A549 (cell line): ENCODE measurements at regions not wholly inside any gene's neighbourhood (a gene's known extent, or its start where the extent isn't known, plus 50 kb on each side); places are given as distances from the start of the nearest gene placed in this dataset.

Source experiments
- ATAC-seq, 2 experiments: fragments of 200-7000 bp in 1 of 2; fragments of >200 bp in 1 of 2; cut with Nextera tagmentation in 1 of 2; cut with Tn5 transposase in 1 of 2; 3 replicates each; pipeline versions ENCODE4 v1.8.0 to v1.9.1; 2018 to 2020; ENCODE audit warnings: mild to moderate bottlenecking in 1 of 2, moderate library complexity in 1 of 2
- CTCF ChIA-PET: fragments of 300-600 bp; sonication (Branson Sonifier 250); formaldehyde crosslinking; extraction: SDS; loops from one replicate; lab custom pipeline; 2021; ENCODE audit warnings: antibody characterized with exemption, inconsistent platforms; lab: Yijun Ruan, JAX
- POLR2A ChIA-PET: fragments of 350-600 bp; formaldehyde crosslinking; extraction: SDS; loops from one replicate; lab custom pipeline; 2021; ENCODE audit warnings: antibody characterized with exemption, inconsistent platforms; lab: Yijun Ruan, JAX
- DNase-seq, 2 experiments: peaks; one replicate each; pipeline versions ENCODE4 v3.0.0 to v3.0.0-alpha.2; 2011 to 2016; ENCODE audit warnings: low read depth in 1 of 2, low spot score in 1 of 2
- FAIRE-seq: peaks from 2 replicates; lab custom pipeline; 2011; peaks lifted over from hg19 to GRCh38; lab: Jason Lieb, UNC
- H3K27ac ChIP-seq, 2 experiments: fragments of >200 bp; sonication (Bioruptor Twin); formaldehyde crosslinking; 3 replicates each; pipeline ENCODE4 v1.5.1; 2016 to 2017
- H3K4me1 ChIP-seq: fragments of >200 bp; sonication (Bioruptor Twin); formaldehyde crosslinking; 3 replicates; pipeline ENCODE4 v1.6.1; 2016
- H3K4me2 ChIP-seq: fragments of >200 bp; sonication (Bioruptor Twin); formaldehyde crosslinking; 3 replicates; pipeline ENCODE4 v1.6.1; 2016
- H3K4me3 ChIP-seq: fragments of >200 bp; sonication (Bioruptor Twin); formaldehyde crosslinking; 3 replicates; pipeline ENCODE4 v1.5.1; 2016
- H3K9me3 ChIP-seq: fragments of >200 bp; sonication (Bioruptor Twin); formaldehyde crosslinking; 3 replicates; pipeline ENCODE4 v1.6.1; 2016
- BHLHE40 ChIP-seq: IDR thresholded peaks from 2 replicates; pipeline ENCODE4 v1.6.1; 2012; ENCODE audit warnings: low read depth, low read length, inconsistent platforms
- CBX8 ChIP-seq: fragments of 200-600 bp; sonication (generic); IDR thresholded peaks from 2 replicates; pipeline ENCODE4 v1.6.1; 2016
- CTCF ChIP-seq: fragments of >200 bp; sonication (Bioruptor Twin); formaldehyde crosslinking; IDR thresholded peaks from 3 replicates; pipeline ENCODE4 v1.5.1; 2016
- EHMT2 ChIP-seq: fragments of 200-600 bp; sonication (generic); IDR thresholded peaks from 2 replicates; pipeline ENCODE4 v1.6.1; 2016; ENCODE audit warnings: antibody characterized with exemption, low read depth, mild to moderate bottlenecking, moderate library complexity
- ELK1 ChIP-seq: fragments of 150-350 bp; IDR thresholded peaks from 2 replicates; pipeline ENCODE4 v1.6.1; 2014; ENCODE audit warnings: low read depth, mild to moderate bottlenecking, low read length
- EP300 ChIP-seq, 2 experiments: fragments of >200 bp; sonication (Bioruptor Twin); formaldehyde crosslinking; IDR thresholded peaks; 2 replicates in 1 of 2; 3 replicates in 1 of 2; pipeline ENCODE4 v1.6.1; 2016 to 2017
- ESRRA ChIP-seq: fragments of 150-350 bp; IDR thresholded peaks from 2 replicates; pipeline ENCODE4 v1.6.1; 2014; ENCODE audit warnings: mild to moderate bottlenecking, low read length, borderline replicate concordance
- FOSB ChIP-seq: fragments of 250-450 bp; sonication (Bioruptor Pico); IDR thresholded peaks from 2 replicates; pipeline ENCODE4 v1.5.0; 2020; ENCODE audit warnings: mild to moderate bottlenecking, moderate library complexity
- FOSL2 ChIP-seq, 2 experiments: fragments of 450-650 bp in 1 of 2; fragments of >200 bp in 1 of 2; sonication (Bioruptor Twin) in 1 of 2; formaldehyde crosslinking; IDR thresholded peaks; 2 replicates each; pipeline versions ENCODE4 v1.5.0 to v1.6.1; 2016 to 2020; ENCODE audit warnings: mild to moderate bottlenecking in 1 of 2, moderate library complexity in 1 of 2
- FOXS1 ChIP-seq: fragments of 250-450 bp; sonication (Bioruptor Pico); IDR thresholded peaks from 2 replicates; pipeline ENCODE4 v1.5.0; 2020; ENCODE audit warnings: mild to moderate bottlenecking, moderate library complexity
- HDAC2 ChIP-seq: fragments of 200-600 bp; sonication (generic); IDR thresholded peaks from 2 replicates; pipeline ENCODE4 v1.6.1; 2016
- HES2 ChIP-seq: fragments of >200 bp; sonication (Bioruptor Twin); formaldehyde crosslinking; IDR thresholded peaks from 2 replicates; pipeline ENCODE4 v1.6.1; 2016
- HMGXB4 ChIP-seq: fragments of 250-450 bp; sonication (Bioruptor Pico); IDR thresholded peaks from 2 replicates; pipeline ENCODE4 v1.5.0; 2021; ENCODE audit warnings: mild to moderate bottlenecking, moderate library complexity, borderline replicate concordance
- HOXB13 ChIP-seq: fragments of 250-450 bp; sonication (Bioruptor Pico); IDR thresholded peaks from 2 replicates; pipeline ENCODE4 v1.5.0; 2020; ENCODE audit warnings: low read depth, mild to moderate bottlenecking, moderate library complexity
- JUN ChIP-seq, 2 experiments: fragments of >200 bp; sonication (Bioruptor Twin); formaldehyde crosslinking; IDR thresholded peaks; 2 replicates in 1 of 2; 3 replicates in 1 of 2; pipeline ENCODE4 v1.6.1; 2016 to 2017
- KDM5A ChIP-seq: fragments of 200-600 bp; sonication (generic); IDR thresholded peaks from 2 replicates; pipeline ENCODE4 v1.6.1; 2016; ENCODE audit warnings: antibody characterized with exemption, mild to moderate bottlenecking
- MAZ ChIP-seq: fragments of 150-350 bp; IDR thresholded peaks from 2 replicates; pipeline ENCODE4 v1.6.1; 2014; ENCODE audit warnings: antibody characterized with exemption, low read depth, low read length, borderline replicate concordance
- MYC ChIP-seq: IDR thresholded peaks from 2 replicates; pipeline ENCODE4 v1.6.1; 2012; ENCODE audit warnings: mild to moderate bottlenecking, inconsistent platforms, low read length, improper control_type of control experiment, borderline replicate concordance
- RAD21 ChIP-seq, 2 experiments: fragments of >200 bp in 1 of 2; sonication (Bioruptor Twin) in 1 of 2; formaldehyde crosslinking in 1 of 2; IDR thresholded peaks in 1 of 2; conservative IDR thresholded peaks in 1 of 2; 2 replicates in 1 of 2; 3 replicates in 1 of 2; pipeline ENCODE4 v1.6.1; 2012 to 2018; ENCODE audit warnings: inconsistent platforms in 1 of 2
- RARB ChIP-seq: fragments of 250-450 bp; sonication (Bioruptor Pico); IDR thresholded peaks from 2 replicates; pipeline ENCODE4 v1.8.0; 2021; ENCODE audit warnings: mild to moderate bottlenecking, moderate library complexity
- RFX5 ChIP-seq: fragments of 450-650 bp; IDR thresholded peaks from 2 replicates; pipeline ENCODE4 v1.7.1; 2014; ENCODE audit warnings: antibody characterized with exemption, mild to moderate bottlenecking, moderate library complexity
- RNF2 ChIP-seq: fragments of 200-600 bp; sonication (generic); IDR thresholded peaks from 2 replicates; pipeline ENCODE4 v1.6.1; 2016; ENCODE audit warnings: low read depth, mild to moderate bottlenecking, antibody characterized with exemption, moderate library complexity, borderline replicate concordance
- SMC3 ChIP-seq: fragments of >200 bp; sonication (Bioruptor Twin); formaldehyde crosslinking; IDR thresholded peaks from 3 replicates; pipeline ENCODE4 v1.6.1; 2018; ENCODE audit warnings: inconsistent platforms
- ZC3H11A ChIP-seq: fragments of 450-650 bp; IDR thresholded peaks from 2 replicates; pipeline ENCODE4 v1.6.1; 2014; ENCODE audit warnings: antibody characterized with exemption, mild to moderate bottlenecking
- ZFP36 ChIP-seq: fragments of 450-650 bp; IDR thresholded peaks from 2 replicates; pipeline ENCODE4 v1.6.1; 2014; ENCODE audit warnings: borderline replicate concordance; ENCODE audit not compliant: partially characterized antibody
- WGBS: methylation state at CpG from one replicate; pipeline ENCODE4 v1.1.6; 2017; ENCODE audit errors: missing lambda C conversion rate; 5-methylcytosine and 5-hydroxymethylcytosine counted together

- Histone ChIP-seq H3K4me1 (no peaks in the 10 kb centered on the region), H3K9me3 (no peaks in the 10 kb centered on the region; the same call in 2 of the 3 replicates), H3K4me2 (no peak overlapping the region), H3K27ac (no peak overlapping the region), H3K4me3 (no peak overlapping the region)
- TF ChIP-seq HMGXB4 (no peak), RAD21 (conservative IDR thresholded peaks at IDR 0.05 in 1 of 2, IDR thresholded peaks at IDR 0.05 in 1 of 2) (no peak), CTCF (no peak), BHLHE40 (no peak), HDAC2 (no peak), ZC3H11A (no peak), FOSB (CRISPR knock-in tag) (no peak), ELK1 (no peak), FOXS1 (CRISPR knock-in tag) (no peak), MAZ (no peak), ESRRA (no peak), SMC3 (no peak), EHMT2 (no peak), RFX5 (no peak)
- ChIA-PET POLR2A (no interaction called here), CTCF (no interaction called here)
- ATAC-seq (no peak), FAIRE-seq (no peak), DNase-seq (no peak)
Measured at GRCh38 chr1:38279148-38279547, 232.6 kb upstream of the POU3F1 start.

- no peak overlapping the region for H3K27ac ChIP-seq
- no peak overlapping the region for H3K4me2 ChIP-seq
- DNase-seq: no peak
- no peak overlapping the region for H3K4me3 ChIP-seq
- ChIA-PET POLR2A (no interaction called here), CTCF (no interaction called here)
- ATAC-seq: no peak
- TF ChIP-seq HDAC2 (no peak), RARB (no peak), ZFP36 (no peak), EP300 (IDR thresholded peaks at IDR 0.05) (no peak), JUN (IDR thresholded peaks at IDR 0.05) (no peak), MYC (no peak), CBX8 (no peak), FOSL2 (IDR thresholded peaks at IDR 0.05) (no peak), FOSL2 (CRISPR knock-in tag; IDR thresholded peaks at IDR 0.05) (no peak), KDM5A (no peak), RNF2 (no peak), HES2 (no peak), HOXB13 (no peak), ZC3H11A (no peak)
- H3K4me1 ChIP-seq: no peaks in the 10 kb centered on the region
- H3K9me3 ChIP-seq: no peaks in the 10 kb centered on the region; the same call in 2 of the 3 replicates
- FAIRE-seq: no peak
- WGBS: 8% methylated on average over 2 of the region's 2 CpGs
Measured at GRCh38 chr1:38277646-38278045, 231.1 kb upstream of the POU3F1 start.
